H1 (cell line): ENCODE measurements at regions not wholly inside any gene's neighbourhood (a gene's known extent, or its start where the extent isn't known, plus 50 kb on each side); places are given as distances from the start of the nearest gene placed in this dataset.
A peak's percentile ranks its signal among the peaks of the same experiment; 100 is the strongest.

Experiments
- CTCF ChIA-PET: fragments of 300-600 bp; sonication (Branson Sonifier 250); formaldehyde crosslinking; loops from one replicate; lab custom pipeline; 2021; ENCODE audit not compliant: partially characterized antibody; lab: Charles Lee
- POLR2A ChIA-PET: fragments of 300-600 bp; sonication (Branson Sonifier 250); formaldehyde crosslinking; loops from one replicate; lab custom pipeline; 2021; ENCODE audit warnings: inconsistent platforms; ENCODE audit not compliant: partially characterized antibody; lab: Charles Lee
- DNase-seq, 2 experiments: peaks; one replicate each; pipeline versions ENCODE4 v3.0.0 to v3.0.0-alpha.2; 2010 to 2022; ENCODE audit warnings: low spot score in 2 of 2, low read depth in 1 of 2, mixed read lengths in 1 of 2
- FAIRE-seq: peaks from 2 replicates; lab custom pipeline; 2011; peaks lifted over from hg19 to GRCh38; lab: Jason Lieb, UNC
- H2AFZ ChIP-seq: 2 replicates; pipeline ENCODE4 v1.8.1; 2012; ENCODE audit warnings: low read length, inconsistent platforms
- H2AK5ac ChIP-seq: 2 replicates; pipeline ENCODE4 v1.6.1; 2013; ENCODE audit warnings: low read depth, low read length
- H2BK120ac ChIP-seq: replicated peaks from 2 replicates; pipeline ENCODE3; 2013; ENCODE audit warnings: low read depth, low read length, inconsistent platforms
- H2BK12ac ChIP-seq: 2 replicates; pipeline ENCODE4 v1.6.1; 2013; ENCODE audit warnings: low read depth, low read length
- H2BK15ac ChIP-seq: 2 replicates; pipeline ENCODE4 v1.6.1; 2013; ENCODE audit warnings: low read length
- H2BK20ac ChIP-seq: 2 replicates; pipeline ENCODE4 v1.6.1; 2013; ENCODE audit warnings: low read length
- H2BK5ac ChIP-seq: 2 replicates; pipeline ENCODE4 v1.6.1; 2013; ENCODE audit warnings: low read depth, low read length
- H3K14ac ChIP-seq: 2 replicates; pipeline ENCODE4 v1.6.1; 2013; ENCODE audit warnings: inconsistent platforms; ENCODE audit not compliant: insufficient read length
- H3K18ac ChIP-seq: 2 replicates; pipeline ENCODE4 v1.6.1; 2013; ENCODE audit warnings: low read length; ENCODE audit errors: extremely low read depth
- H3K23ac ChIP-seq: 2 replicates; pipeline ENCODE4 v1.6.1; 2013; ENCODE audit warnings: inconsistent platforms; ENCODE audit not compliant: insufficient read length
- H3K23me2 ChIP-seq: 2 replicates; pipeline ENCODE4 v1.6.1; 2013; ENCODE audit warnings: low read depth, low read length
- H3K27ac ChIP-seq: 2 replicates; pipeline ENCODE4 v1.6.1; 2011; ENCODE audit warnings: low read depth, low read length, inconsistent platforms
- H3K27me3 ChIP-seq, 4 experiments: replicated peaks in 1 of 4; 1 replicate in 1 of 4; 2 replicates in 3 of 4; pipeline versions ENCODE4 v1.6.1 to v1.8.1; 2011 to 2013; ENCODE audit warnings: low read length in 3 of 4, mild to moderate bottlenecking in 3 of 4, inconsistent platforms in 2 of 4, mixed read lengths in 2 of 4, moderate library complexity in 1 of 4; ENCODE audit not compliant: control insufficient read depth in 3 of 4, insufficient read depth in 3 of 4; ENCODE audit errors: extremely low read depth in 1 of 4
- H3K36me3 ChIP-seq, 4 experiments: 2 replicates each; pipeline versions ENCODE4 v1.6.1 to v1.8.1; 2011 to 2013; ENCODE audit warnings: mild to moderate bottlenecking in 4 of 4, low read length in 3 of 4, moderate library complexity in 2 of 4, control low read depth in 1 of 4, inconsistent platforms in 1 of 4; ENCODE audit not compliant: insufficient read depth in 4 of 4, control insufficient read depth in 2 of 4
- H3K4ac ChIP-seq: replicated peaks from 2 replicates; pipeline ENCODE3; 2013; ENCODE audit warnings: low read length, low read depth, mixed read lengths, inconsistent platforms; ENCODE audit not compliant: insufficient read length
- H3K4me1 ChIP-seq, 4 experiments: replicated peaks in 1 of 4; 1 replicate in 1 of 4; 2 replicates in 3 of 4; pipeline versions ENCODE4 v1.6.1 to v1.8.1; 2011 to 2013; ENCODE audit warnings: low read length in 3 of 4, inconsistent platforms in 2 of 4, mixed read lengths in 1 of 4; ENCODE audit not compliant: insufficient read depth in 4 of 4, control insufficient read depth in 3 of 4
- H3K4me2 ChIP-seq, 2 experiments: 2 replicates each; pipeline versions ENCODE4 v1.6.1 to v1.8.1; 2011 to 2013; ENCODE audit warnings: low read depth in 2 of 2, low read length in 2 of 2, control low read depth in 1 of 2, inconsistent platforms in 1 of 2, mild to moderate bottlenecking in 1 of 2; ENCODE audit not compliant: insufficient read depth in 1 of 2
- H3K4me3 ChIP-seq, 4 experiments: fragments of 200-600, 300-600 bp in 1 of 4; sonication (generic), shearing (Covaris generic), sonication (Bioruptor Twin) in 1 of 4; 2 replicates each; pipeline versions ENCODE4 v1.5.1 to v1.8.1; 2011 to 2016; ENCODE audit warnings: low read length in 4 of 4, low read depth in 3 of 4, control low read depth in 2 of 4, inconsistent platforms in 2 of 4, mild to moderate bottlenecking in 2 of 4, mixed read lengths in 1 of 4, moderate library complexity in 1 of 4; ENCODE audit not compliant: insufficient read depth in 2 of 4; ENCODE audit errors: extremely low read depth in 1 of 4
- H3K56ac ChIP-seq: replicated peaks from 2 replicates; pipeline ENCODE3; 2013; ENCODE audit warnings: low read depth, mild to moderate bottlenecking, mixed read lengths, low read length, inconsistent platforms; ENCODE audit not compliant: insufficient read length
- H3K79me1 ChIP-seq: 2 replicates; pipeline ENCODE4 v1.6.1; 2013; ENCODE audit warnings: low read depth, low read length, control low read depth
- H3K79me2 ChIP-seq, 2 experiments: 2 replicates each; pipeline versions ENCODE4 v1.6.1 to v1.8.1; 2012 to 2013; ENCODE audit warnings: low read length in 2 of 2, mild to moderate bottlenecking in 2 of 2, inconsistent platforms in 1 of 2; ENCODE audit not compliant: insufficient read depth in 2 of 2, control insufficient read depth in 1 of 2
- H3K9ac ChIP-seq, 4 experiments: replicated peaks in 1 of 4; 1 replicate in 1 of 4; 2 replicates in 3 of 4; pipeline versions ENCODE4 v1.6.1 to v1.8.1; 2011 to 2013; ENCODE audit warnings: low read depth in 3 of 4, low read length in 3 of 4, control low read depth in 2 of 4, mild to moderate bottlenecking in 2 of 4, moderate library complexity in 2 of 4, inconsistent platforms in 1 of 4; ENCODE audit errors: extremely low read depth in 1 of 4
- H3K9me3 ChIP-seq, 2 experiments: 2 replicates each; pipeline versions ENCODE4 v1.6.1 to v1.8.1; 2012 to 2013; ENCODE audit warnings: mild to moderate bottlenecking in 2 of 2, moderate library complexity in 2 of 2, control low read depth in 1 of 2, inconsistent platforms in 1 of 2, low read depth in 1 of 2, low read length in 1 of 2, mixed read lengths in 1 of 2; ENCODE audit not compliant: insufficient read depth in 2 of 2
- H4K20me1 ChIP-seq, 2 experiments: replicated peaks in 1 of 2; 2 replicates each; pipeline versions ENCODE3 to v1.8.1; 2011 to 2013; ENCODE audit warnings: inconsistent platforms in 2 of 2, low read length in 2 of 2, mild to moderate bottlenecking in 1 of 2; ENCODE audit not compliant: insufficient read depth in 2 of 2, control insufficient read depth in 1 of 2
- H4K5ac ChIP-seq: 2 replicates; pipeline ENCODE4 v1.6.1; 2013; ENCODE audit warnings: low read length, low read depth, mixed read lengths, inconsistent platforms; ENCODE audit not compliant: insufficient read length
- H4K8ac ChIP-seq: 2 replicates; pipeline ENCODE4 v1.8.0; 2013; ENCODE audit warnings: mild to moderate bottlenecking, moderate library complexity, low read length, inconsistent platforms; ENCODE audit not compliant: insufficient read depth; ENCODE audit errors: extremely low read depth
- H4K91ac ChIP-seq: replicated peaks from 2 replicates; pipeline ENCODE3; 2013; ENCODE audit warnings: low read length, mixed read lengths, inconsistent platforms; ENCODE audit not compliant: insufficient read length
- EZH2 ChIP-seq: fragments of 200-600 bp; sonication (generic); IDR thresholded peaks from 2 replicates; pipeline ENCODE4 v1.7.1; 2012; ENCODE audit warnings: low read depth, mild to moderate bottlenecking, moderate library complexity, low read length, inconsistent platforms; ENCODE audit not compliant: severe bottlenecking
- MAX ChIP-seq: IDR thresholded peaks from 2 replicates; pipeline ENCODE4 v1.6.1; 2012; ENCODE audit warnings: inconsistent platforms
- POLR2AphosphoS5 ChIP-seq: IDR thresholded peaks from 2 replicates; pipeline ENCODE4 v1.6.1; 2011; ENCODE audit warnings: low read depth, low read length
- RNF2 ChIP-seq: fragments of 200-900, 300-1000 bp; sonication (generic); IDR thresholded peaks from 2 replicates; pipeline ENCODE4 v1.7.1; 2016; ENCODE audit warnings: borderline replicate concordance, low read depth, mild to moderate bottlenecking, antibody characterized with exemption, low read length; ENCODE audit not compliant: poor library complexity, severe bottlenecking; ENCODE audit errors: missing control alignments
- SUZ12 ChIP-seq: fragments of 200-600 bp; sonication (generic); IDR thresholded peaks from 2 replicates; pipeline ENCODE4 v1.6.1; 2012; ENCODE audit warnings: mild to moderate bottlenecking, inconsistent platforms, low read length, moderate library complexity, mixed read lengths
- ZNF274 ChIP-seq: IDR thresholded peaks from 2 replicates; pipeline ENCODE4 v1.7.0; 2012; ENCODE audit warnings: low read length, borderline replicate concordance; ENCODE audit errors: extremely low read depth
- WGBS, 2 experiments: shearing (Covaris generic) in 1 of 2; methylation state at CpG; one replicate each; pipeline versions ENCODE4 v1.1.6 to v1.1.7; 2013 to 2015; ENCODE audit warnings: low lambda C conversion rate in 2 of 2, mixed read lengths in 2 of 2, inconsistent platforms in 1 of 2, low coverage in 1 of 2, missing lambda C conversion rate in 1 of 2; ENCODE audit not compliant: insufficient replicate concordance in 2 of 2, insufficient coverage in 1 of 2, insufficient read length in 1 of 2; ENCODE audit errors: extremely low coverage in 1 of 2, missing lambda C conversion rate in 1 of 2; 5-methylcytosine and 5-hydroxymethylcytosine counted together

- Histone ChIP-seq H3K4me3 (no peak overlapping the region), H4K91ac (no peak overlapping the region), H3K36me3 (no peaks in the 10 kb centered on the region; a peak in 1 of 8 replicates), H3K18ac (no peak overlapping the region), H3K27ac (no peak overlapping the region), H2BK15ac (no peak overlapping the region), H3K79me1 (no peaks in the 10 kb centered on the region), H2AK5ac (no peak overlapping the region), H4K20me1 (peaks cover 12 to 27% of the 10 kb centered on the region in 2 experiments), H2BK20ac (no peak overlapping the region), H3K4me2 (no peak overlapping the region), H3K27me3 (peaks cover 97 to 99% (median 99%) of the 10 kb centered on the region in 4 experiments), H2BK5ac (no peak overlapping the region), H3K56ac (no peak overlapping the region), H3K4ac (no peak overlapping the region), H4K8ac (no peak overlapping the region), H3K9me3 (no peaks in the 10 kb centered on the region), H3K23ac (no peak overlapping the region), H3K79me2 (no peaks in the 10 kb centered on the region), H3K14ac (no peak overlapping the region), H4K5ac (no peak overlapping the region), H3K4me1 (peaks cover 3 to 44% (median 20%) of the 10 kb centered on the region in 4 experiments)
- no peak for DNase-seq
- CTCF ChIA-PET: interaction anchor here (1.0 to 5.6 kb wide), 5 partner anchors 14 to 275 kb away, joined by 3 to 50 read pairs (median 3); no protein-coding TSS in a partner anchor
- TF ChIP-seq POLR2AphosphoS5 (0 out of 2 replicates have a peak, but pooled peaks have one; percentile 37), RNF2 (peak; percentile 58), EZH2 (peak; percentile 5), ZNF274 (no peak), SUZ12 (peak; percentile 46), MAX (no peak)
- TF ChIP-seq, all 59 proteins: peak for 4
- H2BK12ac ChIP-seq: no peak overlapping the region
- 42% methylated on average over 3 of the region's 3 CpGs; no CpG with 5 or more reads in 1 of the 2 experiments for WGBS, 2 experiments
- no peak for FAIRE-seq
- H3K9ac ChIP-seq: no peak overlapping the region
- POLR2A ChIA-PET: interaction anchor here (0.8 to 2.2 kb wide), 2 partner anchors 9 to 14 kb away, joined by 3 to 6 read pairs; no protein-coding TSS in a partner anchor
- no peak overlapping the region for H2BK120ac ChIP-seq
- H3K23me2 ChIP-seq: no peaks in the 10 kb centered on the region; the same call in 1 of the 2 replicates
- H2AFZ ChIP-seq: no peak overlapping the region
These were observed 69.4 kb upstream of the POLG start for GRCh38 chr15:89404023-89404422.
